Kidney (tissue), 13 donors: ENCODE measurements at regions not wholly inside any gene's neighbourhood (a gene's known extent, or its start where the extent isn't known, plus 50 kb on each side); places are given as distances from the start of the nearest gene placed in this dataset.

Experiments used
- DNase-seq, 5 donors: peaks; one replicate each; pipeline ENCODE4 v3.0.0-alpha.2; 2013 to 2020
- FAIRE-seq: peaks from 2 replicates; lab custom pipeline; 2012; peaks lifted over from hg19 to GRCh38; lab: Jason Lieb, UNC
- H3K27ac ChIP-seq, 2 donors: one replicate each; pipeline ENCODE4 v1.7.0; 2013; ENCODE audit warnings: low read depth in 2 of 2, low read length in 2 of 2, inconsistent platforms in 1 of 2
- H3K27me3 ChIP-seq: one replicate; pipeline ENCODE4 v1.7.1; 2013; ENCODE audit warnings: low read length, inconsistent platforms; ENCODE audit not compliant: control insufficient read depth, insufficient read depth
- H3K36me3 ChIP-seq, 3 donors: one replicate each; pipeline versions ENCODE4 v1.7.0 to v1.7.1; 2013; ENCODE audit warnings: low read length in 3 of 3, control low read depth in 1 of 3, inconsistent platforms in 1 of 3; ENCODE audit not compliant: insufficient read depth in 3 of 3, control insufficient read depth in 2 of 3
- H3K4me1 ChIP-seq, 3 donors: one replicate each; pipeline versions ENCODE4 v1.7.0 to v1.7.1; 2013; ENCODE audit warnings: low read length in 3 of 3, inconsistent platforms in 1 of 3, low read depth in 1 of 3; ENCODE audit not compliant: control insufficient read depth in 2 of 3, insufficient read depth in 2 of 3
- H3K4me3 ChIP-seq, 3 donors: one replicate each; pipeline versions ENCODE4 v1.7.0 to v1.8.1; 2013; ENCODE audit warnings: low read length in 3 of 3, control low read depth in 1 of 3, inconsistent platforms in 1 of 3
- H3K9ac ChIP-seq, 3 donors: one replicate each; pipeline versions ENCODE4 v1.7.0 to v1.7.1; 2013; ENCODE audit warnings: low read length in 3 of 3, control low read depth in 1 of 3, inconsistent platforms in 1 of 3
- H3K9me3 ChIP-seq, 3 donors: one replicate each; pipeline versions ENCODE4 v1.7.0 to v1.7.1; 2013; ENCODE audit warnings: low read length in 3 of 3, control low read depth in 1 of 3, inconsistent platforms in 1 of 3; ENCODE audit not compliant: control insufficient read depth in 2 of 3, insufficient read depth in 1 of 3
- intact Hi-C: fragments of 100-400 bp; cut with DNase I; formaldehyde crosslinking; loops from one replicate; pipeline ENCODE4 v1.11.1; 2022
- TF ChIP-seq, protein P1 (sequence below): IDR thresholded peaks from 3 replicates; pipeline ENCODE4 v1.5.1; 2012; ENCODE audit warnings: mild to moderate bottlenecking, moderate library complexity, borderline replicate concordance; ENCODE audit not compliant: insufficient read depth; ENCODE audit errors: extremely low read depth
- donor health status: control.
- donor health status: control.
- donor health status: control.
- donor health status: control.
- donor health status: control.
- donor health status: DM: yes; HTN: yes; CAD: no.
- donor health status: Normal renal cell carcinoma (clear cell type).

GRCh38 chr3:194953291-194953690 is 267.6 kb downstream of the FAM43A start:
- Histone ChIP-seq H3K9ac (no peak overlapping the region), H3K27ac (no peak overlapping the region), H3K4me1 (no peaks in the 10 kb centered on the region), H3K36me3 (no peaks in the 10 kb centered on the region), H3K4me3 (no peak overlapping the region), H3K9me3 (no peaks in the 10 kb centered on the region), H3K27me3 (no peaks in the 10 kb centered on the region)
- intact Hi-C loops: no loop called here
- FAIRE-seq: no peak
- TF ChIP-seq, protein P1, sequence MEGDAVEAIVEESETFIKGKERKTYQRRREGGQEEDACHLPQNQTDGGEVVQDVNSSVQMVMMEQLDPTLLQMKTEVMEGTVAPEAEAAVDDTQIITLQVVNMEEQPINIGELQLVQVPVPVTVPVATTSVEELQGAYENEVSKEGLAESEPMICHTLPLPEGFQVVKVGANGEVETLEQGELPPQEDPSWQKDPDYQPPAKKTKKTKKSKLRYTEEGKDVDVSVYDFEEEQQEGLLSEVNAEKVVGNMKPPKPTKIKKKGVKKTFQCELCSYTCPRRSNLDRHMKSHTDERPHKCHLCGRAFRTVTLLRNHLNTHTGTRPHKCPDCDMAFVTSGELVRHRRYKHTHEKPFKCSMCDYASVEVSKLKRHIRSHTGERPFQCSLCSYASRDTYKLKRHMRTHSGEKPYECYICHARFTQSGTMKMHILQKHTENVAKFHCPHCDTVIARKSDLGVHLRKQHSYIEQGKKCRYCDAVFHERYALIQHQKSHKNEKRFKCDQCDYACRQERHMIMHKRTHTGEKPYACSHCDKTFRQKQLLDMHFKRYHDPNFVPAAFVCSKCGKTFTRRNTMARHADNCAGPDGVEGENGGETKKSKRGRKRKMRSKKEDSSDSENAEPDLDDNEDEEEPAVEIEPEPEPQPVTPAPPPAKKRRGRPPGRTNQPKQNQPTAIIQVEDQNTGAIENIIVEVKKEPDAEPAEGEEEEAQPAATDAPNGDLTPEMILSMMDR: no peak
- DNase-seq: no peak

GRCh38 chr3:194955546-194955945 is 269.9 kb downstream of the FAM43A start:
- FAIRE-seq (no peak), DNase-seq (no peak)
- TF ChIP-seq, protein P1: no peak
- H3K36me3 ChIP-seq: no peaks in the 10 kb centered on the region
- no peaks in the 10 kb centered on the region for H3K27me3 ChIP-seq
- no peaks in the 10 kb centered on the region for H3K9me3 ChIP-seq
- no peak overlapping the region for H3K27ac ChIP-seq
- no peak overlapping the region for H3K4me3 ChIP-seq
- no peak overlapping the region for H3K9ac ChIP-seq
- intact Hi-C loops: no loop called here
- H3K4me1 ChIP-seq: no peaks in the 10 kb centered on the region

DNA sequence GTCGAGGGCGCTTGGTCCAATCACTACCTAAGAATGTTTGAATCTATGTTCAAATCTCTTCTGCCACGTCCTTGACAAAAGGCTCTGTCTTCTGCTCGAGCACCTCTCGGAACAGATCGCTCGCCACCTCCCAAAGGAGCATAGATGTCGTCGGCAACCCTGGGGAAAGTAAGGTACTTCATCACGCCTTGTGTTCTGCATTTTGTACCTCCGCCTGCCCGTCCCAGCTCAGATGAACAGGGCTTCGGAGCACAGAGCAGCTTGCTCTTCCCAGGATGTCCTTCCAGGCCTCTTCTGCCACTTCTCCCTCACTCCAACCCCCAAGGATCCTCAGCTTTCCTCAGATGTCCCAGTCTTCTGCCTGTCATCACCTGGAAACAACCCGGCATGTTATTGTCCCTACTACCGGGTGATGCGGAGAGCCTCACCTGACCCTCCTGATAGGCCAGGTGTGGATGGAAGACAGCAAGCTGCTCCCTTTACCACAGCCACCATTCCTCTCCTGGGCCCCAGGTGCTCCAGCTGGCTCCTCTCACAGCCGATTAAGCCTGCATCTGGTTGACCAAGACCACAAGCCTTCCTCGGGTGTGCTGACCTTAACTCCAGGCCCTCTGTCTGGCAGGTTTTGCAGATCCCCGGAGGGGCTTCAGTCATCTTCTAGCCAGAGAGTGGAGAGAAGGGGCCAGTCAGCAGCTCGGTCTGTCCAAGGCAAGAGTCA is 270.5 kb downstream of the FAM43A start:
- Histone ChIP-seq H3K27ac (no peak overlapping the region), H3K9ac (no peak overlapping the region), H3K4me1 (no peaks in the 10 kb centered on the region), H3K27me3 (no peaks in the 10 kb centered on the region), H3K36me3 (no peaks in the 10 kb centered on the region), H3K4me3 (no peak overlapping the region), H3K9me3 (no peaks in the 10 kb centered on the region)
- DNase-seq: no peak
- intact Hi-C loops: no loop called here
- FAIRE-seq: no peak
- TF ChIP-seq, protein P1: no peak
